HK-2 (cell line): ENCODE measurements at regions not wholly inside any gene's neighbourhood (a gene's known extent, or its start where the extent isn't known, plus 50 kb on each side); places are given as distances from the start of the nearest gene placed in this dataset.
"Not testable (repeated sequence)": the region's sequence is repeated elsewhere in the genome, so short reads cannot be mapped to it uniquely, and the experiment has no call there.

Experiments used
- DNase-seq: peaks from one replicate; pipeline ENCODE4 v3.0.0-alpha.2; 2018; ENCODE audit not compliant: unreplicated experiment

- DNase-seq, result no peak
Observed at GRCh38 chr13:71005919-71006318, 861.1 kb downstream of the DACH1 start.

GRCh38 chr13:70995338-70995737 lies 871.7 kb downstream of the DACH1 start:
- no peak for DNase-seq

GRCh38 chr13:70994191-70994590 lies 872.8 kb downstream of the DACH1 start:
- no peak for DNase-seq

GRCh38 chr13:70987043-70987442 lies 878.8 kb upstream of the KLHL1 start:
- DNase-seq, result no peak

- no peak for DNase-seq
Observed at GRCh38 chr13:70985371-70985770, 877.1 kb upstream of the KLHL1 start.

GRCh38 chr13:70981219-70981618 lies 873.0 kb upstream of the KLHL1 start:
- not testable (repeated sequence) for DNase-seq

GRCh38 chr13:70969321-70969720 lies 861.1 kb upstream of the KLHL1 start:
- DNase-seq, result no peak

GRCh38 chr13:70967564-70967963 lies 859.3 kb upstream of the KLHL1 start:
- no peak for DNase-seq

GRCh38 chr13:70964874-70965273 lies 856.6 kb upstream of the KLHL1 start:
- DNase-seq, result no peak

GRCh38 chr13:70964124-70964523 lies 855.9 kb upstream of the KLHL1 start:
- DNase-seq, result no peak

GRCh38 chr13:70960841-70961443 lies 852.7 kb upstream of the KLHL1 start:
- DNase-seq, result no peak

GRCh38 chr13:70959035-70959775 lies 851.0 kb upstream of the KLHL1 start:
- no peak for DNase-seq

- DNase-seq, result no peak
Observed at GRCh38 chr13:70955887-70956286, 847.6 kb upstream of the KLHL1 start.

- DNase-seq, result no peak
Observed at GRCh38 chr13:70950664-70951063, 842.4 kb upstream of the KLHL1 start.

- no peak for DNase-seq
Observed at GRCh38 chr13:70945506-70945905, 837.3 kb upstream of the KLHL1 start.

GRCh38 chr13:70941454-70941853 lies 833.2 kb upstream of the KLHL1 start:
- no peak for DNase-seq

GRCh38 chr13:70938462-70938861 lies 830.2 kb upstream of the KLHL1 start:
- DNase-seq, result no peak

GRCh38 chr13:70932511-70932910 lies 824.3 kb upstream of the KLHL1 start:
- no peak for DNase-seq

- no peak for DNase-seq
Observed at GRCh38 chr13:70923863-70924752, 815.9 kb upstream of the KLHL1 start.

- no peak for DNase-seq
Observed at GRCh38 chr13:70911286-70911685, 803.0 kb upstream of the KLHL1 start.

GRCh38 chr13:70908795-70909194 lies 800.5 kb upstream of the KLHL1 start:
- no peak for DNase-seq

- DNase-seq, result no peak
Observed at GRCh38 chr13:70905035-70905434, 796.8 kb upstream of the KLHL1 start.

- no peak for DNase-seq
Observed at GRCh38 chr13:70896136-70896535, 787.9 kb upstream of the KLHL1 start.
